ENCODE measurements at regions not wholly inside any gene's neighbourhood (a gene's known extent, or its start where the extent isn't known, plus 50 kb on each side); places are given as distances from the start of the nearest gene placed in this dataset.
A peak's percentile ranks its signal among the peaks of the same experiment; 100 is the strongest.

DNA sequence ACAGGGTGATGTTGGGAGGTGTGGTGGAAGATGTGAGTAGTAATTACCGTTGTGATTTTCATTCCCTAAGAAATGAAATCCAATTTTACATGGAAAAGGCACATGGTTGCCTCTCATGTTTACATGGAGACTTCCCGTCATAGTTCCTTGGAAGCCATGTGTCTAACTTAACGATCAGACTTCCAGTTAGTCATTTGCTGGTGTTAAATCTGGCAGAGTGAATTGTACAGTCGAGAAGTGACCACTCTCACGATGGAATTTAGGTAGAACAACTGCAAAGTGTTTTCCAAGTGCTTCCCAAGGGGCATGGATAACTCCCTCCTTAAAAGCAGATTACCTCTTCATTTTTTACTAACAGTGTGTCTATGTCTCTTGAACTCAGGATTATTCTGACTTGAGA, 145.8 kb upstream of the CCN2 start:
- Mint-ChIP-seq H3K36me3 (peaks cover under 1% of the 10 kb centered on the region), H3K27me3 (ENCODE audit: low read depth) (no peaks in the 10 kb centered on the region), H3K27ac (no peak overlapping the region), H3K4me1 (peaks cover 12% of the 10 kb centered on the region), H3K4me3 (no peak overlapping the region), H3K9me3 (peaks cover 5% of the 10 kb centered on the region)
- TF ChIP-seq, protein P1, sequence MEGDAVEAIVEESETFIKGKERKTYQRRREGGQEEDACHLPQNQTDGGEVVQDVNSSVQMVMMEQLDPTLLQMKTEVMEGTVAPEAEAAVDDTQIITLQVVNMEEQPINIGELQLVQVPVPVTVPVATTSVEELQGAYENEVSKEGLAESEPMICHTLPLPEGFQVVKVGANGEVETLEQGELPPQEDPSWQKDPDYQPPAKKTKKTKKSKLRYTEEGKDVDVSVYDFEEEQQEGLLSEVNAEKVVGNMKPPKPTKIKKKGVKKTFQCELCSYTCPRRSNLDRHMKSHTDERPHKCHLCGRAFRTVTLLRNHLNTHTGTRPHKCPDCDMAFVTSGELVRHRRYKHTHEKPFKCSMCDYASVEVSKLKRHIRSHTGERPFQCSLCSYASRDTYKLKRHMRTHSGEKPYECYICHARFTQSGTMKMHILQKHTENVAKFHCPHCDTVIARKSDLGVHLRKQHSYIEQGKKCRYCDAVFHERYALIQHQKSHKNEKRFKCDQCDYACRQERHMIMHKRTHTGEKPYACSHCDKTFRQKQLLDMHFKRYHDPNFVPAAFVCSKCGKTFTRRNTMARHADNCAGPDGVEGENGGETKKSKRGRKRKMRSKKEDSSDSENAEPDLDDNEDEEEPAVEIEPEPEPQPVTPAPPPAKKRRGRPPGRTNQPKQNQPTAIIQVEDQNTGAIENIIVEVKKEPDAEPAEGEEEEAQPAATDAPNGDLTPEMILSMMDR (IDR thresholded peaks at IDR 0.05; ENCODE audit: unreplicated experiment), result no peak
- no peak for DNase-seq (ENCODE audit: low spot score in 2 of 2, unreplicated experiment in 2 of 2)

DNA sequence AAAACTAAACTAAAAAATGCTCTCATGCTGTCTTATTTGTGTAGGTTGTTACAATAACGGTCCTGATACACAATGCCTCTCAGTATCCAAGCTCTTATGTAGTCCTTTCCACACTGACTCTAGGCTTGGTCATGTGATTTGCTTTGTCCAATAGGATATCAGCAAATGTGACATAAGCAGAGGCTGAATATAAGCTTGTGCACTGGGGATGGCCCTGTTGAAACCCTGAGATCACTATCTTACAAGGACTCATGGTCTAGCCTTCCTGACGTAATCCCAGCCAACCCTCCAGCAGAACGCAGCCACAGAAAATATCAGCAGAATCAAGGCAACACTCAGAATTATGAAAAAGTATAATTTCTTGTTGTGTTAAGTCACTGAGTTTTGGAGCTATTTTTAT, 145.1 kb upstream of the CCN2 start:
- no peak overlapping the region for H3K27ac Mint-ChIP-seq
- H3K27me3 Mint-ChIP-seq (ENCODE audit: low read depth), result no peaks in the 10 kb centered on the region
- TF ChIP-seq, protein P1 (IDR thresholded peaks at IDR 0.05; ENCODE audit: unreplicated experiment), result no peak
- H3K4me3 Mint-ChIP-seq, result no peak overlapping the region
- H3K4me1 Mint-ChIP-seq, result peaks cover 12% of the 10 kb centered on the region
- DNase-seq (ENCODE audit: low spot score in 2 of 2, unreplicated experiment in 2 of 2), result no peak
- H3K9me3 Mint-ChIP-seq, result peaks cover 12% of the 10 kb centered on the region
- peaks cover 2% of the 10 kb centered on the region for H3K36me3 Mint-ChIP-seq

DNA sequence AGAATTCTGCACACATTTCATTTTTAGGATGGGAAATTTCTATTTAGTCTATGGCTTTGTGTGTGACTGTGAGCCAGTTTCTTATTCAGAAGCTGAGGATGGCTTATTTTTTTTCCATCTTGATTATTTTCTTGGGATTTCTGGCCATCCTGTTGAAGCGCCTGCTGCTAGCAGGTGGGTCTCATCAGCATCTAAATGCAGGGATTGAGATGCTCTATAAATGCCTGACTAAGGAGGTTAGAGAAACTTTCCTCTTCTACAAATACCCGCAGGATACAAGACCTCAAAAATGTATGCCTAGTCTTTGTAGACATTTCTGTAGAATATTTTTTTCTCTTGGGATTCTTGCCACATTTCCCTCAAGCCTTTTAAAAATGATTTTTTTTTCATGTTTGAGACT, 138.0 kb upstream of the CCN2 start:
- no peaks in the 10 kb centered on the region for H3K27me3 Mint-ChIP-seq (ENCODE audit: low read depth)
- no peak overlapping the region for H3K4me3 Mint-ChIP-seq
- peaks cover 38% of the 10 kb centered on the region for H3K4me1 Mint-ChIP-seq
- TF ChIP-seq, protein P1 (IDR thresholded peaks at IDR 0.05; ENCODE audit: unreplicated experiment), result no peak
- H3K9me3 Mint-ChIP-seq, result peaks cover 17% of the 10 kb centered on the region
- DNase-seq (ENCODE audit: low spot score in 2 of 2, unreplicated experiment in 2 of 2), result no peak
- no peak overlapping the region for H3K27ac Mint-ChIP-seq
- peaks cover 2% of the 10 kb centered on the region for H3K36me3 Mint-ChIP-seq

DNA sequence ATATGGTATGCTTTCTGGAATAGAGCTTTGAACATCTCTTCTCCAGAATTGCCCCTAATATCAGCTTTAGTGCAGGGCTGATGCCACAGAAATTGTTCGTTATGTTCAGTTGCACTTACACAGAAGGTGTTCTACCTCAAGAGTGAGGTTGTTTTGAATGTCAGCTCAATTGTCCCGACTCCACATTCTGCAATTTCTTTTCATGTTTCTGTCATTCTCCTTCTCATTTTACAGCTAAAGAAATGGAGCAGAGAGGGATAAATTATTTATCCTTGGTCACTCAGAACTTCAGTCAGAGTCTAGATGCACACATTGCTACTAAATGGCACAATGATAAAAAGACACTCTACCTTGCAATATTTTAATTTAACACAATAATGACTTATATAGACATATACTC, 137.0 kb upstream of the CCN2 start:
- H3K27ac Mint-ChIP-seq, result no peak overlapping the region
- peaks cover 45% of the 10 kb centered on the region for H3K4me1 Mint-ChIP-seq

DNA sequence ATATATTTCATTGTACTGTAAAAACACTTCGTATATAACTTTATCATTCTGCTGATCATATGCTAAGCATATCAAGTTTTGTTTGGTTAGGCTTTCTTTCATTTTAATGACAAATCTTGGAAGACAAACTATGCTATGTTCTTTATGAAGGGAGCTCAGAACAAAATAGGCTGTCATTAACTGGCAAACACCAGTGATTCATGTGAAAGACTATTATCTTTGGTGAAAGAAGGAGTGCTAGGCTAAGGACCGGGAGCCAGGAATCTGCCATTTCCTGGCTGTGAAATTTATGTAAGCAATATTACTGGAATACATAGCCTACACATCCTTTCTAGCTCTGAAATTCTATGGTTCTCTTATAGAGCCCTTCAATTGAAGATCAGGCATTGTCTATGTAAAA, 136.2 kb upstream of the CCN2 start:
- peaks cover 17% of the 10 kb centered on the region for H3K9me3 Mint-ChIP-seq
- peaks cover 2% of the 10 kb centered on the region for H3K36me3 Mint-ChIP-seq
- DNase-seq (ENCODE audit: low spot score in 2 of 2, unreplicated experiment in 2 of 2), result no peak
- H3K27me3 Mint-ChIP-seq (ENCODE audit: low read depth), result no peaks in the 10 kb centered on the region
- peaks cover 49% of the 10 kb centered on the region for H3K4me1 Mint-ChIP-seq
- peak overlapping the region; percentile 59 for H3K27ac Mint-ChIP-seq
- TF ChIP-seq, protein P1 (IDR thresholded peaks at IDR 0.05; ENCODE audit: unreplicated experiment), result no peak
- H3K4me3 Mint-ChIP-seq, result no peak overlapping the region

More for the DNA sequence above, 137.0 kb upstream of the CCN2 start:
- DNase-seq (ENCODE audit: low spot score in 2 of 2, unreplicated experiment in 2 of 2), result no peak
- TF ChIP-seq, protein P1 (IDR thresholded peaks at IDR 0.05; ENCODE audit: unreplicated experiment), result no peak
- Mint-ChIP-seq H3K27me3 (ENCODE audit: low read depth) (no peaks in the 10 kb centered on the region), H3K9me3 (peaks cover 17% of the 10 kb centered on the region), H3K4me3 (no peak overlapping the region), H3K36me3 (peaks cover 2% of the 10 kb centered on the region)

DNA sequence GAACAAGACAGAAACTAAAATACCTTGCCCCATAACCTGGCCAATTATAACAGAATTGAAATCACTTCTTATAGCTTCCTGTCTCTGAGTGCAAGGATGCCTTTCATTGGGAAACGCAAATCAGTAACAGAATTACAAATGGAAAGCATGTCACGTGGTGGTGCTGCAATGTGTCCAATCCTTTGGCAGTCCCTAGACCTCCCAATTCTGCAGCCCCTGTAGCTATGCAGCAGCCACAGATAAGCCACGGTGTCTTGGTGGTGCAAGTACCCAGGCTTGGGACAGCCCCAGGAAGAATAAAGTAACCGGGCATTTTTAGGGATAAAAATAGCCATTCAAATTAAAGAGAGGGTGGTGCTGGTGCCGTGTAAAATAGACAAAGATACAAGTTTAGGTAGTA, 134.6 kb upstream of the CCN2 start:
- H3K4me3 Mint-ChIP-seq, result no peak overlapping the region
- peaks cover 49% of the 10 kb centered on the region for H3K4me1 Mint-ChIP-seq
- H3K36me3 Mint-ChIP-seq, result no peaks in the 10 kb centered on the region
- no peak for DNase-seq (ENCODE audit: low spot score in 2 of 2, unreplicated experiment in 2 of 2)
- TF ChIP-seq, protein P1 (IDR thresholded peaks at IDR 0.05; ENCODE audit: unreplicated experiment), result no peak
- peaks cover 4% of the 10 kb centered on the region for H3K9me3 Mint-ChIP-seq
- H3K27me3 Mint-ChIP-seq (ENCODE audit: low read depth), result no peaks in the 10 kb centered on the region
- H3K27ac Mint-ChIP-seq, result peak overlapping the region; percentile 96
